GM21786 (cell line): ENCODE measurements at regions not wholly inside any gene's neighbourhood (a gene's known extent, or its start where the extent isn't known, plus 50 kb on each side); places are given as distances from the start of the nearest gene placed in this dataset.

ENCODE experiments used
- ATAC-seq: cut with Tn5 transposase; IDR thresholded peaks from one replicate; pipeline ENCODE4 v1.9.1; 2021; ENCODE audit not compliant: unreplicated experiment

DNA sequence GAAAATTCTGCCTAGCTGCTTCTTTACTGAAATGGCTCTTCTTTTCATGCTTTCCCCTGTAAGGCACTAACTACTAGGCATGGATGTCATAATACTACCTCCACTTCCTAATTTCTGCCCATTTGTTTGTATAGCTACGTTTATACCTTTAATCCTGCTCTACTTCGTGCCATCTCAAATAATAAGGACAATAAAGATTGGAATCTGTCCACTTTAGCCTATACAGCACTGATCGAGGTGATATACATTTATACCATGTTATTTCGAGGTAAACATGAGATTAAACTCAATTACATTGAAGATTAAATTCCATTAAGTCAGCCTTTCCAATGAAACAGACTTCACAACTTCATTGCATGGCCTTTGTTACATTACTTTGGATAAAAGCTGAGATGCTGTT, 390.6 kb upstream of the MARCKS start:
- no peak for ATAC-seq

DNA sequence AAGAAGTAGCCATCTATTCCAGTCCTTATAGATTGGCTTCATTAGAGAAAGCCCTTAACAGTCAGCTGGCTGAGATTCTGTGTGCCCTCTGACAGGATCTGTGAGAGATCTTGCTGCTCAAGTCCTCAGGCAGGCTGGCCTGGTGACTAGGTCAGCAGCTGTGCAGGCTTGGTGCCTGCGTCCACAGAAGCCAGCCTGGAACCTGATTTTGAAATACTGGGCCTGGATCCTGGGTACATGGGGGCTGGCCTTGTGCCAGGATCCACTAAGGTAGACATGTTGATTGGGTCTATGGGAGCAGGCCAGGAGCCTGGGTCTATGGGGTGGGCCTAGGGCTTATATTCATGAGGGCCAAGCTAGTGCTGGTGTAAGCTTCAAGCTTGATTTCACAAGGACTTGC, 381.8 kb upstream of the MARCKS start:
- ATAC-seq, result no peak

DNA sequence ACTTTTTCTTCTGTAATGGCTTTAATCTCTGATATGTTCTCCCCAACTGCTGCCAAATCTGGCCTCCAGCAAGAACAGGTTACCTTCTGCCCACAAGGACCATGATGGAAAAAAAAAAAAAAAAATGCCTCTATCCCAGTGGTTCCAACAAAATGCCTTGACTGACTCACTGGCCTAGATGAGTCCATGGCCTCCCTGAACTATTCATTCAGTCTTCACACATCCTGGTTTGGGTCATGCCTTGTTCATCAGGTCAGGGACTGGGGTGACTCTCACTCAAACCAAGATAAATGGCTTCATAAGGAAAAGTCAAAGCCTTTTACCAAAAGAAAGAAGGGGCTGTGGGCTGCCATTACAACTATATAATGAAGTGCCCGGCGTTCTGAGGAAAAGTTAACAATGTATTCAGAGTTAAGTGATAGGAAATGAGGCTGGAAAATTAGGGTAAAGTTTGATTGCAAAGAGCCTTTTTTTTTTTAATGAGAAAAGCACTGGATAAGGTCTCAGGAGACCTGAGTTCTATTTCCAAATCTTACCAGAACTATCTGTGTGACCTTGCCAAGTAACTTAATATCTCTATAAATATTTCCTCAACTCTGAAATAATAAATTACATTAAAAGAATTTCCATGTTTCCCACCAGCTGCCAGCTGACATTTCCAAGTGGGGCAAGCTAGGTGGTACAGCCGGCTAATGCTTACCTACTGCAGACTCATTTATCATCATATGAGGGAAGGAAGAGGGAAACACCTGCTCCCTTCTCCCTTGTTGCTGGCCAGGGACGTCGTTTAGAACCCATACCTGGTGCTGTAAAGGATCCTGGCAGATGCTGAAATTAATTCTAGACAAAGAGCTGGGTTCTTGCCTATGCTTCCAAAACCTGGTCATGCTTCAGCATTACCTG, 380.0 kb upstream of the MARCKS start:
- no peak for ATAC-seq

DNA sequence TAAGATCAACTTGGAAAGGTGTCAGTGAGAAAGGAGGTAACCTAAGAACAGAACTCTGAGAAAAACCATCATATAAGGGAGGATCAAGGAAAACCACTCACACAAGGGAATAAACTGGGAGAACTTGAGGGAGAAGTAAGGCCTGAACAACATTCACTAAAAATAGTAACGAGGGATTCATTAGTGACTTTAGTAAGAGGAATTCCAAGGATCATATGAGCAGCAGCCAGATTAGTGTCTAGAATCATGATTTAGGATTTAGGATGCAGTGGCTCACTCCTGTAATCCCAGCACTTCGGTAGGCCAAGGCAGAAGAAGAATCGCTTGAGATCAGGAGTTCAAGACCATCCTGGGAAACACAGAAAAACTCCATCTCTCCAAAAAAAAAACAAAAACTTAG, 376.5 kb upstream of the MARCKS start:
- no peak for ATAC-seq

DNA sequence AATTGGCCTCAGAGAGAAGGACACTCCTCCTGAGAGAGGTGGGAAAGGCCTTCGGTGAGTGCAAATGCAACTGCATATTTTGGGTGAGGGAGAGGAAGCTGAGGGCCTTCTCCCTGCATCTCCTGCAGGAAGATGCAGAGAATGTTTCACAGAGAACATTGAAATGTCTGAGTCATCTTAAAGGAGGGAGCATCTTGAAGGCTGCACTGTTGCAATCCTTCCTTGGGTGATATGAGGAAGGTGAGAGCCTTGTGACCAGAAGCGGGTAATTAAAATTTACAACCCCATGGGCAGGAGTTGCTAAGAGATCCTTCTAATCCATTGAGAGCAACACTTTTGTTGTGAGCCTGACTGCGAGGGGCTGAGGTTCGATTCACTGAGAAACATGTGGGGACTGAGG, 375.7 kb upstream of the MARCKS start:
- ATAC-seq, result no peak

DNA sequence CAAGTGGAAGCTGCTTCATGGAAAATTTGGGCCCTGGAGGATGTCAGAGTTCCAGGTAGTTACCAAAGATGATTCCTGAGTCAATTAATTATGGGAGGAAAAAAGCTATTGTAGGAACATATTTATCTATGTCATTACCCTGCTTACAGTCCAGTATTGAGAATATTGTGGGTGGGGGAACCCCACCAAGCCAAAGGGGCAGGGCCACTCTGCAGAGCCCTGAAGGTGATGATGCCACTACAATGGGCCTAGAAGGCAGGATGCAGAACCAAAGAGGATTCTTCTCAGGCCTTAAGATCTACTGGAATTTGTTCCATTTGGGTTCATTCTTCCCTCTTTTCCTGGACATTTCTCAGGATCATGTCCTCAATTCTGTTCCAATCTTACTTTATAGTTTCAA, 375.2 kb upstream of the MARCKS start:
- ATAC-seq, result no peak

DNA sequence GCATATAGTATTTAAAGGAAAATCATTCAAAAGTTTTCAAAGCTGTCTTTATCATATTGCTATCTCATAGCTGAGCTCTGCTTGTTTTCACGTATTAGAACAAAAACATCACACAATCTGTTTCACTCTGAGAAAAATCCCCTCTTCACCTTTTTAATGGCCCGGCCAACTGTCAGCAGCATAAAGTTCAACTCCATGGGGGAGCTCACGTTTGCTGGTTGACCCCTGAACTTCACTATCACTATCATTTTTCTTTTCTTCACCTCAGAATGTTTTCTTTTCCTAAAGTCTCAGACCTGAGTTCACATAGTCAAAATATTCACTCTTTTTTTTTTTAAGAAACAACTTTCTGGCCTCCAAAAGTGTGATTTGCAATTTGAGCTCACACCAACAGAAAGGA, 374.4 kb upstream of the MARCKS start:
- no peak for ATAC-seq

DNA sequence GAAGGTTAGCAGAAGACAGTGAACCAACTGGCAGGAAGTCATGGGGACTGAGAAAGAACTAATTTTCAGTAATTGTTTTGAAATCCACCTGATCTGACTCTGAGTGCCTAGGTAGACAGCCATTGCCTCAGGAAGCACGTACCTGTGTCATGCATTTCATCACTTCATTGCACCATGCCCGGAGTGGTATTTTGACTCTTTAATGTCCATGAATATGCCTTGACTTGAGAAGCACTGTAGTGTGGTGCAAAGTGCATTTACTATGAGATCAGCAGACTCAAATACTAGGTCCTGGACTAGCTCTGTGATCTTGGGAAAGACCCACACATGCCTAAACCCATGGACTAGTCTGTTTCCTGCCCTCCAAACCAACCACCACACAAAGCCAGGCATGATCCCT, 370.9 kb upstream of the MARCKS start:
- ATAC-seq, result no peak

DNA sequence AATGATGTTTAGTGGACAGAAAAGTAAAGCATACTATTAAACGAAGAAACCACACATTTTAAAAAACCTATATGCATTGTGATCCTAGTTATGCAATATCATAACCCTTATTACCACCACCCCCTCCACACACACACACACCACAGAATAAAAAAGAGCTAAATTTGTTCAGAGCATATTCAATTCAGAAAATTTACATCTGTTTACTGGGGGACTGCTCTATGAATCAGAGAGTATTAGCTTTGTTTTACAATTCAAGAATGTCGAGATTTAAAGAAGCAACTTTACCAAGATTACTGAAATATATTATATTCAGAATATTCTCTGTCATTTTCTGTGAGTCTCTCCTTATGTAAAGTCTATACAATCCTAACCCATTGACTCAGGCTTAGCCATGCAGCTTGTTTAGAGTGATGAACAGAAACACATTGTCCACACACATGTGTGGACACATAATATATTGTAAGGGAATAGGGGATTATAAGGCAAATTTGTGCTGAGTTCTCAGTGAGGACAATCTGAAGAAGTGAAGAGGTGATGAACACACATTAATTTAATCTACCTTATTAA, 369.6 kb upstream of the MARCKS start:
- no peak for ATAC-seq

DNA sequence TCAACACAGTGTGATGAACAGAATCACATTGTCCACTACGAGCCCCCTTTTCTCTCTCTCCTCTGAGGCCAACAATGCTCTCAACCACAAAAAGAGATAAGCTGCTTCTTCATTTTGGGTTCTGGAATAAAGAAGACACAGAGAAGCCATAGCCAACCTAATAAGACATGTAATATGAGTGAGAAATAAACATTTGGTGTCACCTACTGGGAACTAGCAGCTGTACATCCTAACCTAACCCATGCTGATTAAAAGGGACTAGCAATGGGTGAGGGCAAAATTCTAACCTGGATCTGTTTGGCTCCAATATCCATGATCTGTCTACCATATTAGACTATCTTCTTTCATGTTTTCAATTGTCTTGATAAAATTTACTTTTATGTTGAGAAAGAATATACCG, 369.1 kb upstream of the MARCKS start:
- no peak for ATAC-seq

DNA sequence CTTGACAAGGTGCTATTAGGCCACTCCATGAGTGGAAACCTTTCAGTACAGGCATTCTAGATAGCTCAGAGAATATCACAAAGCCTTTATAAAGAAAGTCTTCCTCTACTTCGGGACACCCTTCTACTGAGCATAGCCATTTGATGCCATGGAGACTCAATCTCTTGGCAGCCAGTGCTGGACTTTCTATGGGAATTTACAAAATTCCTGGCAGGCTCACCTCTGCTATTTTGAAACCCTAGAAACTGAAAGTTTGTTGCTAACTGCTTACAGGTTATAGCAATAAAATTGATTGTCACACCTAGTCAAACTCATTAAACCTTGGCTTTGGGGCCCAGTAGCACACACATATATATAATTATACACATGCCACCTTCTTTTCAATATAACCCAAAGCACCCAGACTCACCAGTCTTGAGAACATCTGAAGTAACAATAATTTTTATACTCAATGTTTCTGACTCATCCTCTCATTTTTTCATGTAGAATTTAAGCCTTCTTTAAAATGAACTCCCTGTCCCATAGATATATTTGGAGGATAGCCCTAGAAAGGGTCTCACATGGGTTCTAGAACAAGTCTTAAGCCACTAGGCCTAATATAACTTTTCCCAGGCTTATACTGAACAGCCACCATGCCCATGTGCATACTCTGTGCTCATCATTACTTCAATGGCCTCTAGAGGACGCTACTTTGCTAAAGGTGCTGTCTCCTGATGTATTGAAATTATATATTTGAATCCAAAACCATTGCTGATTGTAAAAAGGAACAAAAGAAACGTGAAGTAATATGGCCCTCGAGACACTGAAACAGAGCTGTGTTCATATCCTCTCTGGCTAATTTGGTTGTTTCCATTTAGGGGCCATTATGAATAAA, 368.1 kb upstream of the MARCKS start:
- no peak for ATAC-seq

DNA sequence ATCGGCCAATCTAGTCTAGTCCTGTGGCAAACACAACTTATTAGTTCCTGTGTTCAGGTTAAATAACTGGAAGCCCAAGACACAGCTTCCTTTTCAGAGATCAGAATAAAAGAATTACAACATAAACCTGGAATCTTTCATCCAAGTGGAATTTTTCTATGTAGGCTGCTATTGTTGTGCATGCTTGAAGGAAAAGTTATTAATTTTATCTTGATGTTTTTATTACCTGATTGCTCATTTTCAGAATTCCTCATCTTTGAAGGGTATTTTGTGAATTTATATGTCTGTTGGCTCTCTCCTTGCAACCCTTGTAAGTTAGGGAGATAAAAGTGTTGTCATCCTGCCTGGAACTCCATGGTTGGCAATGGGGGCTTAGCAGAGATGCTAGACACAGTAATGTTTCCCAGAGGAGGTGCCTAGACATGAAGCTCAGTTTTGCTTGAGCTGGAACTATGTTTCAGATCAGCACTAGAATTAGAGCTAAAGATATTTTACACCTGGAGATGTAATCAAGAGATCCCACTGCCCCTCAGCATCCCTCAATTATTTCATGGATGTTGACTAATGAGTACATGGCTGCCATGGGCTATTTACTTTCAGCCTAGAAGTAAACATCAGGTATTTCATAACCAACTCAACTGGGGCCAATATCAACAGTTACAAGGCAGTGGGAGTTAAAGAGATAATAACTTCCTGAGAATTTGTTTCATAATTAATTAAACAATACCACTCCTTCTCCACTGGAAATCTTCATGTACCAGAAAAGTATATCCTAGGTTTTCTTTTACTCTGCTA, 367.0 kb upstream of the MARCKS start:
- ATAC-seq, result no peak

DNA sequence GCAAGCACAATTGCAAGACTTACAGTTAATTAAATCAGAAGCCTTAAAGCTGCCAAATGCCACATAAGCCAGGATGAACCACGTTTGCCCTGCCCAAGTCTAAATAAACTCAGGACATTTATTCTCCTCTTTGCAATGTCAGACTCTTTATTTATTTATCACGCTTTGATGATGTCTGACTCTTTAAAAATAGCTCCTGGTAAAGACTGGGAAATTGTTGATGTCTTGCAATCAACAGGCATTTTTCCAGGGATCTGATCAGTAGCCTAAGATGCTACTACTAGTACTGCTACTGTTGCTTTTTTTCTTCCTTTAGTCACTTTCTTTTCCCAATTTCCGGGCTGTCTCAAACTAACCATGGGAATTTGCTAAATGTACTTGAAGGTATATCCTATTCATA, 365.8 kb upstream of the MARCKS start:
- ATAC-seq, result no peak

DNA sequence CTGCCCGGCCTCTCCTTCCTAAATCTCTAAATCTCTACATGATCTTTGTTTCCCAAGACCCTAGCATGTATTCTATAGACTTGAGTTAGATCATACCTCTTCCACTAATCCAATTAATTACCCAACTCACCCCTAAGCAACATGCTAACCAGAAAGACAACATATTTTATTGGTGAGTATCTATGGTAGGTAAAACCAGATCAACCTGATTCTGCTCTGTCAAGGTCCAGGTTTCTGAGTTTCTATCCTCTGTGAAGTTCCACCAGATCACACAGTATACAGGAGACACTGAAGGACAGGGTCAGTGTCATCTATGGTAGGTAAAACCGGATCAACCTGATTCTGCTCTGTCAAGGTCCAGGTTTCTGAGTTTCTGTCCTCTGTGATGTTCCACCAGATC, 363.2 kb upstream of the MARCKS start:
- no peak for ATAC-seq

DNA sequence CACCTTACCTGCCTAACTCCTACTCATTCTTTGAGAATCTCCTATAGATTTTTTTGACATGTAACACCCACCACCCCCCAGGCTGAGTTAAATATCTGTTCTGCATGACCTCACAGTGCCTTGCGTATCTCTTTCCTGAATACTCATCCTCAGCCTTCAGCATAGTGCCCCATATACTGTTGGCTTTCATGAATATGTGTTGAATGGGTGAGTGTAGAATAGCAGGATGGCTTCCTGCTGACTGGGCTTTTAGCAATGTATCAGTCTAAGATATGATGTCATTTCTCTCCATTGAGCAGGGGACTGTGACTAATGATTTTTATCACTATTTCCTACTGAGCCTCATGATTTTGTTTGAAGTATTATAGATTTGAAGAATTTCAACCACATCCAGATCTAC, 361.6 kb upstream of the MARCKS start:
- no peak for ATAC-seq

DNA sequence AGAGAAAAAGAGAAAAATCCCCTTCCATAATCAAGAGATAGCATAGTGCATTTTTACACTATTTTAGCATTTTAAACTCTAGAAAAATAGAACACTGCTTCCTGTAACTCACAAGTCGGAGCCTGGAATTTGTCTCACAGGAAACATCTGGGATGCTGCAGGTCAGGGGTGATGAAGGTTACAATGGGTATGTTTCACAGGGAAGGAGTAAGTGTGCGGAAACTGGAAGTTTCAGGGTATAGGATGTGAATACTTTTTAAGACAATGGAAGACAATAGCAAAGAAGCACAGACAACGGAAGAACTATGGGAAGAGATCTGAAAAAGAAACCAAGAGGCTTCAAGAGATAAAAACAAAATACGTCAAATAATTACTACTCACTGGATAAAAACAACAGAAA, 361.0 kb upstream of the MARCKS start:
- ATAC-seq, result no peak

DNA sequence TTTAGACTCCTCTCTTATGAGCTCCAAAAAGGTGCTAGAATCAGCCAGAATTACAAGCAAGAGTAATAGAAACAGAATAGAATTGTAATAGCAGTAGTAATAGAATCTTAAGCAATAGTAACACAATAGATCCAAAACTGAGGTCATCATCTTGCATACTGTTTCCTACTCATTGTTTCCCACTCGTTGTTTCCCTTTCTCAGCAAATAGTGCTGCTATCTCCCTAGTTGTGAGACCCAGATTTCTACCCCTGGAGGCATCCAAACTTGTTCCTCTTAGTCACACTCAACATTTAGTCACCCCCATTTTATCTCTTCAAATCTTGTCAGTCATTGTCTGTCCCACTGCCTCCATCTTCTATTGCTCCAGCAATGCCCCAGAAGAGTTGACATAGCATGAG, 356.9 kb upstream of the MARCKS start:
- ATAC-seq, result no peak

DNA sequence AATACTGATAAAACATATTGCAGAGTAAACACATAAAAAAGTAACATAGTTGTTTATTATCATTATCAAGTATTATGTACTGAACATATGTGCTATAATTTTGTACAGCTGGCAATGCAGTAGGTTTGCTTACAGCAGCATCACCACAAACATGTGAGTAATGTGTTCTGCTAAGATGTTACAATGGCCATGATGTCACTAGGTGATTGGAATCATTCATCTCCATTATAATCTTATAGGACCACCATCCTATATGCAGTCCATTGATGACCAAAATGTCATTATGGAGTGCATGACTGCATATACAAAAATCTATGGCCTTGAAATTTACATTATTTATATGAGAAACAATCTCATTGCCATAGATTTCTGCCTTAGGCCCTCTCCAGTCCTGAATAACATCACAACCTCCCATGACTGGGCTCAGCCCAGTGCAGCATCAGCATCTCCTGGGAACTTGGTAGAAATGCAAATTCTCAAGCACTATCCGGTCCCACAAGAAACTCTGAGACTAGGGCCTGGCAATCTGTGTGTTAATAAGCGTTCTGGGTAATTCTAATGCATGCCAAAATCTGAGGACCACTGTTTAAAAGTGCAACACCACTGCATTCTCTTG, 352.0 kb upstream of the MARCKS start:
- ATAC-seq, result no peak

DNA sequence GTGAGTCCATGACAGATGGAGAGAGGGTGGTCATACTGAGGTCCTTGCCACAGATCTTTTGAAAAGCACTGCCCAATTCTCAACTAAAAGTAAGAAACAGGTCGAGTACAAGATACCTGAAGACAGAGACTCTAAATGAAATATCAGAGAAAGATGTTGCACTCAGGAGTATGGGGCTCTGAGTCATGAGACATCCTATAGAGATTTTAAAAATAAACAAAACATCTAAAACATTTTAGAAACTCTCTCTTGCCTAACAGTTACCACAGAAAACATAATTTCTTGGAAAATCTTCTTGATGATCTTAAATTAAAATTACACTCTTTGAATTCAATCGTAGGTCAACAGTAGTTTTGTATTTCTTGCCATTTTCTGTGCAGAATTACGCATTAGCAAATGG, 348.9 kb upstream of the MARCKS start:
- no peak for ATAC-seq

DNA sequence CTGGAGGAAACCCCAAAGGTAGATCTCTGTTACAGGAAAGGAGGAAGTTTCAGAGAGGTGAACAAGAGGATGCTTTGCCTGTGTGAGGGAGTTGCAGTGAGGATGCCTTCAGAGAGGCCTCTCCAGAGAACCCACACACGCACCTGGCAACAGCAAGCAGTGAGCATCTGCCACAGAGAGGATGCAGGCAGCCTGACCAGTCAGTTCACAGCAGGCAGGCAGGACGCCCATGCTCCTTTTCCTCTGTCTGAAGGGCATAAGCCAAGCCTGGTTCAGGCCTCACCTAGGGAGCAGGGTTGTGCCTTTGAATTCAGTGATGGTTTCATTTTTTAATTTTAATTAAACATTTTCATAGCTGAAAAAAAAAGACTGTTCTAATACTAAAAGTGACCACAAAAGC, 346.0 kb upstream of the MARCKS start:
- ATAC-seq, result no peak

DNA sequence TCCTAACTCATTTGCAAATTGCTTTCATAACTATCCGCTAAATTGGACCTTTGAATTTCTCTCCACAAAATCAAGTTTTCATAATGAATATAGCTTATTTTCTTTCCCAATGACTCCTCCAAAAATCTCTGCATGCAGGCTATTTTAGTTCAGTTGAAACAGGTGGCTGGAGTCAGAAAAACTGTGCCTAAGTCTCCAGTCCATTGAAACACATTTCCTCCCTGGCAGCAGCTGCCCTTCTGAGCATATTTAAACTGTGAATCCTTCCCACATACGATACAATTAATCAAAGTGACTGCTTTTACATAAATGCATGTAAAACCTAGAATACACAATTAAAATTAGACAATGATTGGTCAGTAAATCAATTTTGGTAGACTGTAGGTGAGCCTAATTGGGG, 344.6 kb upstream of the MARCKS start:
- ATAC-seq, result no peak
